Stimulated activated CD4-positive, alpha-beta T cell treated with anti-CD3 and anti-CD28 coated beads, Interleukin-1b, Interleukin-23, amount 100 ng/mL, for 24 hours (primary cell): ENCODE measurements at regions not wholly inside any gene's neighbourhood (a gene's known extent, or its start where the extent isn't known, plus 50 kb on each side); places are given as distances from the start of the nearest gene placed in this dataset.

Experiments used
- DNase-seq, 4 experiments: peaks; one replicate each; pipeline ENCODE4 v3.0.0-alpha.2; 2020; ENCODE audit warnings: low read depth in 4 of 4, low spot score in 1 of 4

- DNase-seq, result no peak
Measured at GRCh38 chr12:67929384-67929772, 59.9 kb upstream of the IFNG-AS1 start.

GRCh38 chr12:67937822-67938221, 51.4 kb upstream of the IFNG-AS1 start:
- DNase-seq, result no peak
